ENCODE measurements at regions not wholly inside any gene's neighbourhood (a gene's known extent, or its start where the extent isn't known, plus 50 kb on each side); places are given as distances from the start of the nearest gene placed in this dataset.

DNA sequence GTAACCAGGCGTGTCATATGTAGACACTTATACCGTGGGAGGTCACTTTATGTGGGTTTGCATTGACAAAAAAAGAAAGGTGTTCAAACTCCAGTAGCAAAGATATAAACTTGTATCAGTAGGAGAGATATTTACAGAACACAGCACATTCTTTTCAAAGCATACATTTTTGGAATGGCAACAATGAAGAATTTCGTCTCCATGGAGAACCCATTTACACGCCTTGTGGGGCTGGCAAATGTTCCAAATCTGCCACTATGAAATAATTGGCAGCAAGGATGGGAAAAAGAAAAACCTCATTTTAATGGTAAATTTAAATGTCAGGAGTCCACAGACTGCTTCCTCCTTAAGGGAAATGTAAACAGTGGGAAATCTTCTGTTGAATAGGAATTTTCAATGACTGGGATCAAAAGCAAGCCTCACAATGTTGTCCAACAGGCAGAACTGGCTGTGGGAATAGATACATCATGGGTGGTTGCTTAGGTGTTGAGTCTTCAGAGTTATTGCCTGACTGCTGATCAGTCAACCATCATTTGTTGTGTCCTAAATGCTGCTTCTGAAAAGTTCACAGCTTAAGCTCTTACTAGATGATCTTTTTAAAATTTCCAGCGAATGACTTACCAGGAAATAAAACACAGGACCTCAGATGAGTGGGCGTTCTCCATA lies 256.6 kb upstream of the SEMA3C start:
- TF ChIP-seq, protein P1, sequence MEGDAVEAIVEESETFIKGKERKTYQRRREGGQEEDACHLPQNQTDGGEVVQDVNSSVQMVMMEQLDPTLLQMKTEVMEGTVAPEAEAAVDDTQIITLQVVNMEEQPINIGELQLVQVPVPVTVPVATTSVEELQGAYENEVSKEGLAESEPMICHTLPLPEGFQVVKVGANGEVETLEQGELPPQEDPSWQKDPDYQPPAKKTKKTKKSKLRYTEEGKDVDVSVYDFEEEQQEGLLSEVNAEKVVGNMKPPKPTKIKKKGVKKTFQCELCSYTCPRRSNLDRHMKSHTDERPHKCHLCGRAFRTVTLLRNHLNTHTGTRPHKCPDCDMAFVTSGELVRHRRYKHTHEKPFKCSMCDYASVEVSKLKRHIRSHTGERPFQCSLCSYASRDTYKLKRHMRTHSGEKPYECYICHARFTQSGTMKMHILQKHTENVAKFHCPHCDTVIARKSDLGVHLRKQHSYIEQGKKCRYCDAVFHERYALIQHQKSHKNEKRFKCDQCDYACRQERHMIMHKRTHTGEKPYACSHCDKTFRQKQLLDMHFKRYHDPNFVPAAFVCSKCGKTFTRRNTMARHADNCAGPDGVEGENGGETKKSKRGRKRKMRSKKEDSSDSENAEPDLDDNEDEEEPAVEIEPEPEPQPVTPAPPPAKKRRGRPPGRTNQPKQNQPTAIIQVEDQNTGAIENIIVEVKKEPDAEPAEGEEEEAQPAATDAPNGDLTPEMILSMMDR (conservative IDR thresholded peaks at IDR 0.05; ENCODE audit: low read length): no peak
- TF ChIP-seq EZH2phosphoT487 (IDR thresholded peaks at IDR 0.05; ENCODE audit: borderline replicate concordance): no peak
